ENCODE measurements at regions not wholly inside any gene's neighbourhood (a gene's known extent, or its start where the extent isn't known, plus 50 kb on each side); places are given as distances from the start of the nearest gene placed in this dataset.
"Not testable (repeated sequence)": the region's sequence is repeated elsewhere in the genome, so short reads cannot be mapped to it uniquely, and the experiment has no call there.

DNA sequence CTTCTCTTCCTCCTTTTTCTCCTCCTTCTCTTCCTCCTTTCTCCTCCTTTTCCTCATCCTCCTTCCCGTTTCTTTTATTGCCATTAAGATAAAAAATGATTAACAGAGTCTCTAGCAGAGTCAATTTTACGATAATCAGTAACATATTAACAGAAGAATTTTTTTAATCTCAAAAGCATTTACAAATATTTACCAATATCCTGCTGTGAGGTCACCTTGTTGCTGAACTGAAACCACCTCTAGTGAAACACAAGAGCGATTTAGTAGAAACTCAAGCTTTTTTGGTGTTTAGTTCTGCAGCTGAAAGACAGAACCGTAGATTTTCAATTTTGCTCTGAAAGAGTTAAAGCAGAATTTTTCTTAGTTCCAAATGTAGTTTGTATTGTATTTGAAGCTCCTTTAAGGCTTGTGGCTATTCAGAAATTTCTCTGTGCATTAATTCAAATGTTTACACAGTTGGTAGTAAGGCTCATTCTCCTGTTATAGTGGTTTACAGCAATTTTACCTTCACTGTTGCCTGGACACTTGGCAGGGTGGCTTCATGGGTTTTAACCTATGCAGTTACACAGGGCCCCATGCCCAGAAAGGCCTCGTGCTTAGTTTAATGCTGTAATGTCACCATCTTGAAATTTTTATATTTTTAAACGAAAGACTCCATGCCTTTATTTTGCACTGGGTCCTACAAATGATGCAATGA is 1106.6 kb upstream of the FAM98A start:
- no peak for ATAC-seq (ENCODE audit: low read depth)
- Mint-ChIP-seq H3K4me1 (no peaks in the 10 kb centered on the region), H3K36me3 (ENCODE audit: low read depth) (no peaks in the 10 kb centered on the region), H3K4me3 (no peak overlapping the region), H3K9me3 (peaks cover 2% of the 10 kb centered on the region), H3K27ac (no peak overlapping the region), H3K27me3 (no peaks in the 10 kb centered on the region)
- ChIA-PET POLR2A (no interaction called here), CTCF (no interaction called here)
- TF ChIP-seq, protein P1, sequence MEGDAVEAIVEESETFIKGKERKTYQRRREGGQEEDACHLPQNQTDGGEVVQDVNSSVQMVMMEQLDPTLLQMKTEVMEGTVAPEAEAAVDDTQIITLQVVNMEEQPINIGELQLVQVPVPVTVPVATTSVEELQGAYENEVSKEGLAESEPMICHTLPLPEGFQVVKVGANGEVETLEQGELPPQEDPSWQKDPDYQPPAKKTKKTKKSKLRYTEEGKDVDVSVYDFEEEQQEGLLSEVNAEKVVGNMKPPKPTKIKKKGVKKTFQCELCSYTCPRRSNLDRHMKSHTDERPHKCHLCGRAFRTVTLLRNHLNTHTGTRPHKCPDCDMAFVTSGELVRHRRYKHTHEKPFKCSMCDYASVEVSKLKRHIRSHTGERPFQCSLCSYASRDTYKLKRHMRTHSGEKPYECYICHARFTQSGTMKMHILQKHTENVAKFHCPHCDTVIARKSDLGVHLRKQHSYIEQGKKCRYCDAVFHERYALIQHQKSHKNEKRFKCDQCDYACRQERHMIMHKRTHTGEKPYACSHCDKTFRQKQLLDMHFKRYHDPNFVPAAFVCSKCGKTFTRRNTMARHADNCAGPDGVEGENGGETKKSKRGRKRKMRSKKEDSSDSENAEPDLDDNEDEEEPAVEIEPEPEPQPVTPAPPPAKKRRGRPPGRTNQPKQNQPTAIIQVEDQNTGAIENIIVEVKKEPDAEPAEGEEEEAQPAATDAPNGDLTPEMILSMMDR (IDR thresholded peaks at IDR 0.05): no peak
- no peak for DNase-seq
- intact Hi-C loops (cut with micrococcal nuclease): no loop called here

GRCh38 chr2:34703292-34703691 is 1104.2 kb upstream of the FAM98A start:
- DNase-seq (no peak), ATAC-seq (ENCODE audit: low read depth) (no peak)
- Mint-ChIP-seq H3K27me3 (no peaks in the 10 kb centered on the region), H3K27ac (no peak overlapping the region), H3K4me1 (no peaks in the 10 kb centered on the region), H3K9me3 (peaks cover 2% of the 10 kb centered on the region), H3K36me3 (ENCODE audit: low read depth) (no peaks in the 10 kb centered on the region), H3K4me3 (no peak overlapping the region)
- ChIA-PET POLR2A (no interaction called here), CTCF (no interaction called here)
- intact Hi-C loops (cut with micrococcal nuclease): no loop called here
- TF ChIP-seq, protein P1 (IDR thresholded peaks at IDR 0.05): no peak

DNA sequence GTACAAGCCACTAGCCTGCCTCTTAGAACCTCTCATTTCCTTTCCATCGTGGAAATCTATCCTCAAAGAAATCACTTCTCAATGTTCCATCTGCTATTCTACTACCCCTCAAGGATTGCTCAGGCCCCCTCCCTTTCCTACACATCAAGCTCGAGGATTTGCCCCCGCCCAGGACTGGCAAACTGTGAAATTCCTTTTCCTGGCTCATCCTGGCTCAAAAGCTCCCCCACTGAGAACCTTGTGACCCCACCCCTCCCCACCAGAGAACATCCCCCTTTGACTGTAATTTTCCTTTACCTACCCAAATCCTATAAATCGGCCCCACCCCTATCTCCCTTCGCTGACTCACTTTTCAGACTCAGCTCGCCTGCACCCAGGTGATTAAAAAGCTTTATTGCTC is 1103.3 kb upstream of the FAM98A start:
- ATAC-seq (ENCODE audit: low read depth); H3K9me3 Mint-ChIP-seq; H3K27me3 Mint-ChIP-seq; DNase-seq; POLR2A ChIA-PET; H3K36me3 Mint-ChIP-seq (ENCODE audit: low read depth); intact Hi-C loops (cut with micrococcal nuclease); CTCF ChIA-PET; H3K27ac Mint-ChIP-seq; H3K4me3 Mint-ChIP-seq; H3K4me1 Mint-ChIP-seq: not testable (repeated sequence)

DNA sequence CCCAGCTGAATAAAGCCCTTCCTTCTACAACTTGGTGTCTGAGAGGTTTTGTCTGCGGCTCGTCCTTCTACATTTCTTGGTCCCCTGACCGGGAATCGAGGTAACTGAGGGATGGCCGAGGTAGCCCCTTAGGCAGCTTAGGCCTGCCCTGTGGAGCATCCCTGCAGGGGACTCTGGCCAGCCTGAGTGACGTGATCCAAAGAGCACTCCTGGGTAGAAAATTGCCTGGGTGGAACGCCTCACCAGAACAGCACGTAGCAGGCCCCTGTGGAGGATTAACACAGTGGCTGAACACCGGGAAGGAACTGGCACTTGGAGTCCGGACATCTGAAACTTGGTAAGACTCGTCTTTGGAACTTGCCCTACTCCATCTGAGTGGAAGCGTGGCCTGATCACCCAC is 1078.5 kb upstream of the FAM98A start:
- H3K4me1 Mint-ChIP-seq; CTCF ChIA-PET; DNase-seq; H3K36me3 Mint-ChIP-seq (ENCODE audit: low read depth); H3K27me3 Mint-ChIP-seq; H3K4me3 Mint-ChIP-seq; H3K27ac Mint-ChIP-seq; ATAC-seq (ENCODE audit: low read depth); POLR2A ChIA-PET; intact Hi-C loops (cut with micrococcal nuclease); H3K9me3 Mint-ChIP-seq: not testable (repeated sequence)

DNA sequence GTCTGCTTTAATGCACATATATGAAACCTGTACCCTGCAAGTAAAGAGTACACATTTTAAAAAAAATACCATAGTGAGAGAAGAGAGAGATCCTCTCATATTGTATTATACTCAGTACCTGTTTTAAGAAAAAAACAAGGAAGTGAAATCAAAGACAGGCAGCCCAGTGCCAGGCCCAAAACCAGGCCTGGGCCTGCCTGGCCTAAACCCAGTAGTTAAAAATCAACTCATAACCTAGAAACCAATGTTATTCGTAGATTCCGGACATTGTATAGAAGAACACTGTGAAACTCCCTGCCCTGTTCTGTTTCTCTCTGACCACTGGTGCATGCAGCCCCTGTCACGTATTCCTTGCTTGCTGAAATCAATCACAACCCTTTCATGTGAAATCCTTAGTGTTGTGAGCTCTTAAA is 1078.0 kb upstream of the FAM98A start:
- POLR2A ChIA-PET; H3K9me3 Mint-ChIP-seq; CTCF ChIA-PET; H3K36me3 Mint-ChIP-seq (ENCODE audit: low read depth); H3K4me3 Mint-ChIP-seq; ATAC-seq (ENCODE audit: low read depth); H3K4me1 Mint-ChIP-seq; H3K27ac Mint-ChIP-seq; intact Hi-C loops (cut with micrococcal nuclease); DNase-seq; H3K27me3 Mint-ChIP-seq: not testable (repeated sequence)

DNA sequence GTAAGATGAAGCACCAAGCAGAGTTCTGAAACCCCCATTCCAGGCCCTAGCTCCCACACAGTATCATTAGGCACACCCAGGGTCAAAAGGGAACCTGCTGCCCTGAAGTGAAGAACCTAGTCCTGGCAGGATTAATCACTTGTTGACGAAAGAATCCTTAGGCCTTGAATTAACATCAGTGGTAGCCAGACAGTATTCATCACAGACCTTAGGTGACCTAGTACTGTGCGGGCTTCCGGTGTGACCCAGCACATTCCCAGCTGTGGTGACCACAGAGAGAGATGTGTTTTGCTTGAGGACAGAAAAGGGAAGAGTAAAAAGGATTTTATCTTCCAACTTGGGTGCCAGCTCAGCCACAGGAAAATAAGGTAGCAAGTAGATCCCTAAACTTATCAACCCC is 1071.4 kb upstream of the FAM98A start:
- peaks cover 2% of the 10 kb centered on the region for H3K9me3 Mint-ChIP-seq
- DNase-seq (no peak), ATAC-seq (ENCODE audit: low read depth) (no peak)
- no peaks in the 10 kb centered on the region for H3K27me3 Mint-ChIP-seq
- ChIA-PET POLR2A (no interaction called here), CTCF (no interaction called here)
- H3K36me3 Mint-ChIP-seq (ENCODE audit: low read depth): no peaks in the 10 kb centered on the region
- no peaks in the 10 kb centered on the region for H3K4me1 Mint-ChIP-seq
- H3K27ac Mint-ChIP-seq: no peak overlapping the region
- TF ChIP-seq, protein P1 (IDR thresholded peaks at IDR 0.05): no peak
- intact Hi-C loops (cut with micrococcal nuclease): no loop called here
- no peak overlapping the region for H3K4me3 Mint-ChIP-seq

DNA sequence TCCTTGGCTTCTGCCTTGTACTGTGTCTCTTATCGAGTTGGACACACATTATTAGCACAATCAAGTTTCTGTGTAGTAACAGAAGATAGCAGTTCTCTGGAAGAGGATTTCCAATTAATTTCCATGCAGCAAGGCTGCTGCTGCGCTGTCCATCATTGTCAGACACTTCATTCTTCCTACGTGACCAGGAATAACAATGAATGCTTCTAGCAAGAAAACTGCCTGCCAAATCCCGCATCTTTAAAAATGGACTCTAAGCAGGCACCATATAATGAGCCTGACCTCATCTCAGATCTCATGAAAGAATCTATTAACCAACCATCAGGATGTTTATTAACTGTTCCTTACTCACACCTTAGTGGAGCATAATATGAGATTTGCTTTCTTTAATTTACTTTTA is 1067.7 kb upstream of the FAM98A start:
- Mint-ChIP-seq H3K27ac (no peak overlapping the region), H3K4me1 (no peaks in the 10 kb centered on the region), H3K9me3 (no peaks in the 10 kb centered on the region), H3K27me3 (no peaks in the 10 kb centered on the region), H3K4me3 (no peak overlapping the region), H3K36me3 (ENCODE audit: low read depth) (no peaks in the 10 kb centered on the region)
- intact Hi-C loops (cut with micrococcal nuclease): no loop called here
- CTCF ChIA-PET: no interaction called here
- TF ChIP-seq, protein P1 (IDR thresholded peaks at IDR 0.05): no peak
- no peak for DNase-seq
- no peak for ATAC-seq (ENCODE audit: low read depth)
- POLR2A ChIA-PET: no interaction called here

Measured in activated B cell treated with CpG ODN at 0.5 μM for 24 hours (primary cell).